G401.6 (cell line): ENCODE measurements at regions not wholly inside any gene's neighbourhood (a gene's known extent, or its start where the extent isn't known, plus 50 kb on each side); places are given as distances from the start of the nearest gene placed in this dataset.
"Not testable (repeated sequence)": the region's sequence is repeated elsewhere in the genome, so short reads cannot be mapped to it uniquely, and the experiment has no call there.

Experiments
- FAIRE-seq: peaks from 2 replicates; lab custom pipeline; 2012; peaks lifted over from hg19 to GRCh38; lab: Jason Lieb, UNC

- FAIRE-seq = not testable (repeated sequence)
Measured at GRCh38 chr14:82994547-82994946, 1460.9 kb upstream of the SEL1L start.

GRCh38 chr14:82999802-83000201 lies 1466.1 kb upstream of the SEL1L start:
- no peak for FAIRE-seq

DNA sequence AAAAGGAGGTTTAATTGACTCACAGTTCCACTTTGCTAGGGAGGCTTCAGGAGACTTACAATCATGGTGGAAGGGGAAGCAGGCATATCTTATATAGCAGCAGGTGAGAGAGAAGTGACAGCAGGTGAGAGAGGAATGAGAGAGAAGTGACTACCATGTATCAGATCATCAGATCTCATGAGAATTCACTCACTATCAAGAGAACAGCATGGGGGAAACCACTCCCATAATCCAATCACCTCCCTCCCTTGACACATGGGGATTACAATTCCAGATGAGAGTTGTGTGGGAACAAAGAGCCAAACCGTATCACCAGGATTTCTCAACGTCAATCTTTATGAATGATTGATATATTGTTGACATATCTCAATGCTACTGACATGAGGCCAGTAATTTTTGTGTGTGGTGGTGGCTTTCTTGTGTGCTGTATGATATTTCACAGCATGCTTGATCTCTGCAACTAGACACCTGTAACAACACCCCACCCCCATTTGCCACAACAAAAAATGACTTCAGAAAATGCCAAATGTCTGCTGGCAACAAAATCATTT lies 1470.9 kb upstream of the SEL1L start:
- FAIRE-seq = no peak

DNA sequence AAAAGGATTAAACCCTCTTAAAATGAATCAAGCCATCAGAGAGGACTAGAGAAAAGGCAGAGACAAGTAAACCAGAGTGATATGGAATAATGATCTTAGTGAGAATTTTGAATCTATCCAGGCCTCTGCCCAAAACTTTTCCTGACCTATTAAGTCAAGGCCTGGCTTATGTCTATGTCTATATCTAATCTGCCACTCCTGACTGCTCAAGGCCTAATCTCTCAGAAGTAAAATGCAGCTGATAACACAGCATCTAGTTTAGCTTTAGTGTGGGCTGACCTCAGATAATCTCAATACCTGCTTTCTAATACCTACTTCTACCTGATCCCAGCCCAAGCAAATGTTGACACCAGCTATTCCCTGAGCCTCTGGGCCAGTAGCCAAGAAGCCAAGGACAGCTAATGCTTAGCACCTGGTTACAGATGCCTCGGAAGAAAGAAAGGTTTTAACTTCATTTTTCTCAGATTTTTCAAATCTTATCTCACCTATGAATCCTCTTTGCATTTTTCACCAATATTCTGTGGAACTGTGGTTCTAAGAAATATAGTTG lies 1472.5 kb upstream of the SEL1L start:
- FAIRE-seq = no peak

GRCh38 chr14:83007052-83007451 lies 1473.4 kb upstream of the SEL1L start:
- not testable (repeated sequence) for FAIRE-seq

DNA sequence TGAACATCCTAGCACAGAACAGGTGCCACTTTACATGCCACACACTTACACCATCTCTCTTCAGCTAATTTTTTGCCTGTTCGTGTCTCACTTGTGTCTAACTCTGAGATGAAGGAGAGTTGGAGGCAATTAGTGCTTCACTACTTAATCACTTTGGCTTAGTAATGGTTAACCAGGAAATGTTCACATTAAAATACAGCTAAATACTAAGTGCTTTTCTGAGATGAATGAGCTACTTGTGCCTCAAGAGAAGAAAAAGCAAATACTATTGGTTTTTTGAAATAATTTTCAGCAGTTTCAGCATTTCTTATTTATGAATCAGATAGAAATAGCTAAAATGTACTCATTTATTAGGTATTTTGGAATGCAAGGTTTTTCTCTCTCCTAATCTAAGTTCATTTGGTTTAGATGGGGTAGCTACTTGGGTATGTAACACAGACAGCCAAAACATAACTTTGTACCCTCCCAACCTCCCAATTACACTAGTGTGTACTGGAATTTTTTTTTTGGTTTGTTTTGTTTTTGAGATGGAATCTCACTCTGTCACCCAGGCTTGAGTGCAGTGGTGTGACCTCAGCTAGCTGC lies 1474.1 kb upstream of the SEL1L start:
- FAIRE-seq = no peak

DNA sequence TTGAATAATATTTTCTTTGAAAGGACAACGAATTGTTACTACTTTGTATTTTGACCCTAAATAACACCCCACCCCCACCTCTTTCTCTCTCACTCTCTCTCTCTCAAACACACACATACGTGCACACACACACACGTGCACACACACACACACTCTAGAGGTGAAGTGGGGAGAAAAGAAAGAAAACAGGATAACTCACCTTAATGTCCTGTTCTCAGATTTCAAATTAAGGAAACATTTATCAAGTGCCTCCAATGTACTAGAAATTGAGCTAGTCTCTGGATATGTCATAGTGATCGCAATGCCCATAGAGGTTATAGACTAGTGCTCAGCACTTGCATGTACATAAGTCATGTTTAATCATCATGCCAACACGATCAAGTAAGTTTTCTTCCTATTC lies 1483.6 kb upstream of the SEL1L start:
- FAIRE-seq = no peak

DNA sequence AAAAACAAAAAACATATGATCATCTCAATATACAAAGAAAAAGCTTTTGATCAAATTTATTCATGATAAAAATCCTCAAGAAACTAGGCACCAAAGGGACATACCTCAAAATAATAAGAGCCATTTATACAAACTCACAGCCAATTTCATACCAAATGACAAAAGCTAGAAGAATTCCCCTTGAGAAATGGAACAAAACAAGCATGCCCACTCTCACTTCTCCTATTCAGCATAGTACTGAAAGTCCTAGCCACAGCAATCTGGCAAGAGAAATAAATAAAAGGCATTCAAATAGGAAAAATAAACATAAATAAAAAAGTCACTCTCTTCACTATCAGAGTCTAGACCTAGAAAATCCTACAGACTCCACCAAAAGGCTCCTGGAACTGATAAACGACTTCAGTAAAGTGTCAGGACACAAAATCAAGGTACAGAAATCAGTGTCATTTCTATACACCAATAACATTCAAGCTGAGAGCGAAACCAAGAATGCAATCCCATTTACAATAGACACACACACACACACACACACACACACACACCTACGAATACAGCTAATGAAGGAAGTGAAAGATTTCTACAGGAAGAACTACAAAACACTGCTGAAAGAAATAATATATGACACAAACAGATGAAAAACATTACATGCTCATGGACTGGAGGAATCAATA lies 1486.2 kb upstream of the SEL1L start:
- no peak for FAIRE-seq

DNA sequence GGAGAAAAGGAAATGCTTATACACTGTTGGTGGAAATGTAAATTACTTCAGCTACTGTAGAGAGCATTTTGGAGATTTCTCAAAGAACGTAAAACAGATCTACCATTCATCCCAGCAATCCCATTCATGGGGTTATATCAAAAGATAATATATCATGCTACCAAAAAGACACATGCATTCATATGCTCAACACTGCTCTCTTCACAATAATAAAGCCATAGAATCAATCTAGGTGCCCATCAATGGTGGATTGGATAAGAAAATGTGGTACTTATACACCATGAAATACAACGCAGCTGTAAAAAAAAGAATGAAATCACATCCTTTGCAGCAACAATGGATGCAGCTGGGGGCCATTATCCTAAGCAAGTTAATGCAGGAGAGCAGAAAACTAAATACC lies 1487.7 kb upstream of the SEL1L start:
- no peak for FAIRE-seq

DNA sequence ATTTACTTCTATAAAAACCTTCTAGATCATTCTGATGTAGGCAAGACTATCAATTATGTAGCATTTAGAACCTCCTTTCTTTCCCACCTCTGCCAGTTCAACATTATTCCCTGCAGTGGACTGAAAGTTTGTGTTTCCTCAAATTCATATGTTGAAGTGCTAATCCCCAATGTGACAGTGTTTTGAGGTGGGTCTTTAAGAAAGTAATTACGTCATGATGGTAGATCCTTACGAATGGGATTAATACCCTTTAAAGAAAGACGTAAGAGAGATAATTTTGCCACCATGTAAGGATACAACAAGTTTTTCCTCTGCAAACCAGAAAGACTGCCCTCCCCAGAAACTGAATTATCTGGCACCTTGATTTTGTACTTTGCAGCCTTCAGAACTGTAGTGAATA lies 1489.7 kb upstream of the SEL1L start:
- no peak for FAIRE-seq

DNA sequence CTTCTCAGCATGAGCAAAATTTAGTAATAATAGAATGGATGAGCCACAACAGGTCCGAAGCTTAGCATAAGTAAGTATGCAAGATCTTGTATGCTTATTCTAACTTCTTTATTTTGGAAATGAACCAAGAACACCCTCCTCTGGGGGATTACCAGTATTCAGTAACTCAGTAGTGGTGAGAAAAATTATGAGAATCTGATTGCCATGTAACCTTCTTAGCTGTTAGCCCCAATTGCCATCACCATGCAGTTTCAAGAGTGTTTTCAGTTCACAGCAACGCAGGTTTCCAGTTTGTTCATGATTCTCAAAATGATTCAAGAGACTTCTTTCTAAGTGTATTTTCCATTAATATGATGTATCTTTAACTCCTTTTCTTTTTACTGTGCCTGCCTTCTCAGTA lies 1507.6 kb upstream of the SEL1L start:
- FAIRE-seq = no peak

- no peak for FAIRE-seq
Measured at GRCh38 chr14:83042858-83043257, 1509.2 kb upstream of the SEL1L start.

- FAIRE-seq = no peak
Measured at GRCh38 chr14:83044001-83044400, 1510.3 kb upstream of the SEL1L start.

GRCh38 chr14:83047059-83047830 lies 1513.6 kb upstream of the SEL1L start:
- no peak for FAIRE-seq

- no peak for FAIRE-seq
Measured at GRCh38 chr14:83053022-83053710, 1519.5 kb upstream of the SEL1L start.

GRCh38 chr14:83058068-83058467 lies 1524.4 kb upstream of the SEL1L start:
- FAIRE-seq = no peak

DNA sequence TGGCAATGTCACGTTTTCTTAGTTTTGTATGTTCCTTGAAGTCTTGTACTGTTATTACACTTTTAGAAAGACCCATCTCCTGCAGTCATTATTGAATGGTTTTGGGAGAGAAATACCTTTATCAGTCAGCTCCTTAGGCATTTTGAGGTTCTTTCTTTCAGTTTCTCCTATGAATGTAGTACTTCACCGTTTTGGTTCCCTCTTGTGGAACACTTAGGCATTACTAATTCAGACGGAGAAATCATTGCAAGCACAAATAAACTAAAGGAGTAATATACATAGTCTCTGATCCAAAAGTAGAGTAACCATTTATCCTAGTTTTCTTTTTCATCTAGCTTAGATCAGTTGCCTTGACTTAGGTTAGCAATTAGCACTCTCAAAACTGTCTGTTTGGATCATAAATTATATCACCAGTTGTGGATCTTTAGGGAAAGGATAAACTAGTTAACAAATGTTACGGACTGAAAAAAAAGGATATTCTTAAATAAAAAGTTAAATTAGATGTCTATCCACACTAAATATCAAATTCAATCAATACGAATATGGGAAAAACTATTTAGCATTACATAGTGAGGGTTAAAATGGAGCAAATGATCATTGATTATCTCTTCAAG lies 1538.3 kb upstream of the SEL1L start:
- no peak for FAIRE-seq

GRCh38 chr14:83085136-83085535 lies 1551.5 kb upstream of the SEL1L start:
- no peak for FAIRE-seq

DNA sequence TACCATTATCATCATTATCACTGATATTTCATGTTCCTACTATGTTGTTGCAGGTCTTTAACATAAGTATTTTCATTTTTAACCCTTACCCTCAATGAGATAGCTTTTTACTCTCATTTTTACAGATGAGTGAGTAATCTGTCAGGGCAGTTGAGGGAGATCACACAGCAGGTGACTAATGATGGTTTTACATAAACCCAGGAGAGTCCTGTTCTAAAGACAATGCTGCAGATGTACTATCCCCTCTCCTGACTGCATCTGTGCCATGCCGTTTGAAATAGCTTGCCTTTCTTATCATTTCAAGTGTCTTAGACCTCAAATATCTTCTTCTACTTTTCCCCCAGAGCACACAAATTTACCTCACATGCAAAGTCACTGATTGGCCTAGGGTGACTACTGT lies 1552.1 kb upstream of the SEL1L start:
- FAIRE-seq = no peak

GRCh38 chr14:83091991-83092956 lies 1558.6 kb upstream of the SEL1L start:
- not testable (repeated sequence) for FAIRE-seq

- no peak for FAIRE-seq
Measured at GRCh38 chr14:83096092-83096491, 1562.4 kb upstream of the SEL1L start.
